Adrenal gland (tissue), 5 donors: ENCODE measurements at regions not wholly inside any gene's neighbourhood (a gene's known extent, or its start where the extent isn't known, plus 50 kb on each side); places are given as distances from the start of the nearest gene placed in this dataset.
"Not testable (repeated sequence)": the region's sequence is repeated elsewhere in the genome, so short reads cannot be mapped to it uniquely, and the experiment has no call there.

ENCODE experiments used
- CTCF ChIP-seq, 6 experiments: fragments of 450-650 bp in 4 of 6; fragments of 200-600 bp in 2 of 6; sonication (generic) in 1 of 6; IDR thresholded peaks; 1 replicate in 5 of 6; 2 replicates in 1 of 6; pipeline versions ENCODE4 v1.5.1 to v1.8.0; 2016 to 2021; ENCODE audit warnings: antibody characterized with exemption in 6 of 6, mild to moderate bottlenecking in 2 of 6, moderate library complexity in 1 of 6
- POLR2A ChIP-seq, 2 donors: fragments of 450-650 bp; IDR thresholded peaks; one replicate each; pipeline ENCODE4 v1.6.1; 2017; ENCODE audit warnings: antibody characterized with exemption in 2 of 2, mild to moderate bottlenecking in 2 of 2, moderate library complexity in 1 of 2
- donor health status: DM: no; HTN: no; CAD: no.

- TF ChIP-seq POLR2A, CTCF (IDR thresholded peaks at IDR 0.05): not testable (repeated sequence)
Observed at GRCh38 chr18:15026041-15026440, 278.1 kb downstream of the ANKRD30B start.
